GM12878 (cell line): ENCODE measurements at regions not wholly inside any gene's neighbourhood (a gene's known extent, or its start where the extent isn't known, plus 50 kb on each side); places are given as distances from the start of the nearest gene placed in this dataset.

ENCODE experiments used
- ATAC-seq: fragments of 200-7000 bp; cut with Tn5 transposase; 3 replicates; pipeline ENCODE4 v1.9.1; 2020; ENCODE audit warnings: mild to moderate bottlenecking, moderate library complexity
- BruUV-seq: library from RNA; stranded (reverse); fragments of 400-500 nt; replicated peaks from 2 replicates; lab custom pipeline; 2021; lab: Mats Ljungman, UMichigan
- CTCF ChIA-PET: fragments of 300-600 bp; sonication (Branson Sonifier 250); formaldehyde crosslinking; extraction: SDS; loops from one replicate; lab custom pipeline; 2021; ENCODE audit warnings: inconsistent platforms; lab: Yijun Ruan, JAX
- POLR2A ChIA-PET: fragments of 350-600 bp; formaldehyde crosslinking; extraction: SDS; loops from one replicate; lab custom pipeline; 2021; ENCODE audit warnings: inconsistent platforms; lab: Charles Lee
- RAD21 ChIA-PET: fragments of 300-600 bp; sonication (Branson Sonifier 250); formaldehyde crosslinking; loops from one replicate; lab custom pipeline; 2023; ENCODE audit warnings: antibody characterized with exemption; ENCODE audit not compliant: unreplicated experiment; lab: Charles Lee
- SMC1A ChIA-PET: fragments of 300-600 bp; sonication (Branson Sonifier 250); formaldehyde crosslinking; loops from one replicate; lab custom pipeline; 2023; ENCODE audit not compliant: unreplicated experiment, uncharacterized antibody; lab: Charles Lee
- DNase-seq: peaks from one replicate; pipeline ENCODE4 v3.0.0-alpha.2; 2011; ENCODE audit warnings: low read depth, low spot score
- FAIRE-seq: peaks from 3 replicates; lab custom pipeline; 2011; peaks lifted over from hg19 to GRCh38; lab: Jason Lieb, UNC
- H2AFZ ChIP-seq: 2 replicates; pipeline ENCODE4 v1.6.0; 2011; ENCODE audit warnings: low read depth, low read length, control low read depth; ENCODE audit not compliant: control insufficient read depth
- H3K27ac ChIP-seq: 2 replicates; pipeline ENCODE4 v1.5.1; 2011; ENCODE audit warnings: control low read depth; ENCODE audit not compliant: control insufficient read depth, insufficient read depth
- H3K27me3 ChIP-seq, 2 experiments: replicated peaks in 1 of 2; 2 replicates each; pipeline versions ENCODE4 v1.6.0 to v1.6.1; 2011; ENCODE audit warnings: low read length in 1 of 2; ENCODE audit not compliant: control insufficient read depth in 2 of 2, insufficient read depth in 2 of 2
- H3K36me3 ChIP-seq, 2 experiments: 2 replicates each; pipeline ENCODE4 v1.5.1; 2011; ENCODE audit warnings: low read length in 1 of 2; ENCODE audit not compliant: control insufficient read depth in 2 of 2, insufficient read depth in 2 of 2
- H3K4me1 ChIP-seq: 2 replicates; pipeline ENCODE4 v1.6.1; 2011; ENCODE audit warnings: mild to moderate bottlenecking, low read length, moderate library complexity, mixed read lengths; ENCODE audit not compliant: control insufficient read depth, insufficient read depth
- H3K4me2 ChIP-seq: 2 replicates; pipeline ENCODE4 v1.6.0; 2011; ENCODE audit warnings: control low read depth; ENCODE audit not compliant: control insufficient read depth, insufficient read depth
- H3K4me3 ChIP-seq: fragments of 200-600 bp; sonication (generic); 2 replicates; pipeline ENCODE4 v1.5.1; 2016
- H3K79me2 ChIP-seq: 2 replicates; pipeline ENCODE4 v1.6.0; 2011; ENCODE audit warnings: low read length; ENCODE audit not compliant: control insufficient read depth, insufficient read depth
- H3K9ac ChIP-seq: 2 replicates; pipeline ENCODE4 v1.8.0; 2011; ENCODE audit warnings: low read length, control low read depth, mixed read lengths; ENCODE audit not compliant: control insufficient read depth, insufficient read depth
- H3K9me3 ChIP-seq: replicated peaks from 3 replicates; pipeline ENCODE4 v1.5.1; 2011; ENCODE audit warnings: mild to moderate bottlenecking, low read length; ENCODE audit not compliant: control insufficient read depth, insufficient read depth
- H4K20me1 ChIP-seq: 2 replicates; pipeline ENCODE4 v1.6.0; 2011; ENCODE audit not compliant: control insufficient read depth, insufficient read depth
- ATF3 ChIP-seq: IDR thresholded peaks from 2 replicates; pipeline ENCODE4 v1.6.1; 2011; ENCODE audit warnings: low read depth, mild to moderate bottlenecking, low read length, moderate library complexity, borderline replicate concordance; ENCODE audit errors: extremely low read depth
- BRCA1 ChIP-seq: IDR thresholded peaks from 2 replicates; pipeline ENCODE4 v1.6.1; 2011; ENCODE audit warnings: low read depth, low read length, improper control_type of control experiment
- CBFB ChIP-seq: IDR thresholded peaks from 2 replicates; pipeline ENCODE4 v1.6.1; 2016; ENCODE audit warnings: antibody characterized with exemption, low read depth
- E4F1 ChIP-seq: fragments of 450-650 bp; IDR thresholded peaks from 2 replicates; pipeline ENCODE4 v1.6.1; 2018; ENCODE audit warnings: borderline replicate concordance, mild to moderate bottlenecking; ENCODE audit not compliant: partially characterized antibody
- EZH2 ChIP-seq: IDR thresholded peaks from 2 replicates; pipeline ENCODE4 v1.6.1; 2012; ENCODE audit warnings: low read depth, mild to moderate bottlenecking, control low read depth, inconsistent platforms, low read length, borderline replicate concordance; ENCODE audit not compliant: control insufficient read depth
- HDGF ChIP-seq: fragments of 450-650 bp; IDR thresholded peaks from 2 replicates; pipeline ENCODE4 v1.6.1; 2016; ENCODE audit warnings: antibody characterized with exemption
- LARP7 ChIP-seq: fragments of 450-650 bp; IDR thresholded peaks from 2 replicates; pipeline ENCODE4 v1.6.1; 2017; ENCODE audit warnings: mild to moderate bottlenecking
- MEF2A ChIP-seq: IDR thresholded peaks from 2 replicates; pipeline ENCODE4 v1.6.1; 2011; ENCODE audit warnings: low read depth, mild to moderate bottlenecking, low read length, moderate library complexity; ENCODE audit not compliant: insufficient read depth
- PAX8 ChIP-seq: fragments of 450-650 bp; IDR thresholded peaks from 2 replicates; pipeline ENCODE4 v1.6.1; 2017; ENCODE audit warnings: mild to moderate bottlenecking, moderate library complexity
- PKNOX1 ChIP-seq: fragments of 450-650 bp; IDR thresholded peaks from 2 replicates; pipeline ENCODE4 v1.6.1; 2016; ENCODE audit warnings: mild to moderate bottlenecking
- PML ChIP-seq: IDR thresholded peaks from 2 replicates; pipeline ENCODE4 v1.6.1; 2012; ENCODE audit warnings: low read length, inconsistent platforms
- SKIL ChIP-seq: fragments of 450-650 bp; IDR thresholded peaks from 2 replicates; pipeline ENCODE4 v1.6.1; 2017; ENCODE audit warnings: mild to moderate bottlenecking, low read depth, inconsistent platforms; ENCODE audit not compliant: poor library complexity, severe bottlenecking
- SREBF1 ChIP-seq: IDR thresholded peaks from 2 replicates; pipeline ENCODE4 v1.6.1; 2012; ENCODE audit warnings: mild to moderate bottlenecking, low read length
- TARDBP ChIP-seq: IDR thresholded peaks from 2 replicates; pipeline ENCODE4 v1.6.1; 2016; ENCODE audit warnings: borderline replicate concordance
- ZNF24 ChIP-seq: fragments of 450-650 bp; IDR thresholded peaks from 2 replicates; pipeline ENCODE4 v1.6.1; 2017; ENCODE audit warnings: antibody characterized with exemption, mild to moderate bottlenecking
- ZSCAN29 ChIP-seq: fragments of 450-650 bp; IDR thresholded peaks from 2 replicates; pipeline ENCODE4 v1.6.1; 2017; ENCODE audit warnings: mild to moderate bottlenecking, moderate library complexity
- WGBS: methylation state at CpG from one replicate; pipeline ENCODE4 v1.1.6; 2016; ENCODE audit warnings: low lambda C conversion rate; ENCODE audit not compliant: insufficient replicate concordance, insufficient coverage; ENCODE audit errors: missing lambda C conversion rate; 5-methylcytosine and 5-hydroxymethylcytosine counted together
- in situ Hi-C: fragments of 300-500 bp; cut with MboI; formaldehyde crosslinking; loops from 9 replicates; pipeline ENCODE4 v1.14.3; 2018; ENCODE audit warnings: mixed read lengths
- intact Hi-C: fragments of 100-400 bp; cut with micrococcal nuclease; formaldehyde crosslinking; loops from one replicate; pipeline ENCODE4 v1.14.2; 2022; ENCODE audit not compliant: unreplicated experiment

GRCh38 chr5:111935009-111935408 is 178.0 kb upstream of the NREP start:
- no peak for TF ChIP-seq EZH2
- TF ChIP-seq BRCA1: no peak
- no peak for TF ChIP-seq SREBF1
- no peak for TF ChIP-seq ATF3
- no peak for TF ChIP-seq ZNF24
- TF ChIP-seq LARP7: no peak
- no peak for TF ChIP-seq PKNOX1
- no peak for TF ChIP-seq ZSCAN29
- no peak for TF ChIP-seq SKIL
- no peak for TF ChIP-seq HDGF
- no peak for TF ChIP-seq MEF2A
- no peak for TF ChIP-seq PML
- no peak for TF ChIP-seq CBFB
- TF ChIP-seq PAX8: no peak
- TF ChIP-seq E4F1: no peak
- no peak for TF ChIP-seq TARDBP
- Histone ChIP-seq H3K4me1 (no peaks in the 10 kb centered on the region), H3K9me3 (no peaks in the 10 kb centered on the region; the same call in 2 of the 3 replicates), H2AFZ (no peak overlapping the region), H4K20me1 (no peaks in the 10 kb centered on the region), H3K27ac (no peak overlapping the region), H3K79me2 (no peaks in the 10 kb centered on the region), H3K4me3 (no peak overlapping the region), H3K4me2 (no peak overlapping the region), H3K27me3 (no peaks in the 10 kb centered on the region), H3K36me3 (no peaks in the 10 kb centered on the region), H3K9ac (no peak overlapping the region)
- DNase-seq: no peak
- RAD21 ChIA-PET: no interaction called here
- intact Hi-C loops (no loop called here), in situ Hi-C loops (no loop called here)
- POLR2A ChIA-PET: no interaction called here
- SMC1A ChIA-PET: interaction anchor here (1.3 kb wide), 1 partner anchor 89 kb away, joined by 5 read pairs; no protein-coding TSS in a partner anchor
- no peak for FAIRE-seq
- ATAC-seq: no peak
- CTCF ChIA-PET: interaction anchor here (1.2 kb wide), 1 partner anchor 384 kb away, joined by 4 read pairs; no protein-coding TSS in a partner anchor
- no TSS peak for BruUV-seq
- 19% methylated on average over 1 of the region's 1 CpG for WGBS
